Suprapubic skin (tissue), 4 donors: ENCODE measurements at regions not wholly inside any gene's neighbourhood (a gene's known extent, or its start where the extent isn't known, plus 50 kb on each side); places are given as distances from the start of the nearest gene placed in this dataset.

Experiments used
- POLR2A ChIP-seq, 2 donors: fragments of 450-650 bp; IDR thresholded peaks; one replicate each; pipeline ENCODE4 v1.6.1; 2017; ENCODE audit warnings: antibody characterized with exemption in 2 of 2, mild to moderate bottlenecking in 2 of 2, moderate library complexity in 2 of 2
- POLR2AphosphoS5 ChIP-seq, 3 donors: sonication (generic); formaldehyde crosslinking; IDR thresholded peaks; one replicate each; pipeline ENCODE4 v1.6.1; 2017; ENCODE audit warnings: antibody characterized with exemption in 3 of 3
- TF ChIP-seq, protein P1 (sequence below), 2 donors: fragments of 200-600 bp in 1 of 2; fragments of 450-650 bp in 1 of 2; sonication (generic) in 1 of 2; IDR thresholded peaks; one replicate each; pipeline ENCODE4 v1.5.1; 2016 to 2019; ENCODE audit warnings: antibody characterized with exemption in 2 of 2, mild to moderate bottlenecking in 1 of 2, moderate library complexity in 1 of 2

DNA sequence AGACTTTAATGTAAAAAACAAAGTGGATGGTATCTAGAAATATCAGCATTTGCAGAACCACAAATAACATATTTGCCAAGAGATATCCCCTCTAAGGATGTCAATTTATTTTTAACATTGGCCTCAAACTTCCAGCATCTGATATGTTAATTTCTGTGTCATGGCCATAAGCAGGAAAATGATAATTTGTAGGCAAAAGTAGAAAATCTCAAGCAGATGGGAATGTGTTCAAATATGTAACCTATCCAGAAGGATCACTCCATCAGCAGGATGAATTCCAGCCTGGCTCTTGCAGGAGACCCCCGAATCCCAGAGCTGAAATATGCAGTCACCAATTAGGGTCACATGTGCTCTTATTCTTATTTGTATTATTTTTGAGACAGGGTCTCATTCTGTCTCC lies 55.4 kb upstream of the PRKX start:
- TF ChIP-seq POLR2A (IDR thresholded peaks at IDR 0.05), result no peak
- TF ChIP-seq, protein P1, sequence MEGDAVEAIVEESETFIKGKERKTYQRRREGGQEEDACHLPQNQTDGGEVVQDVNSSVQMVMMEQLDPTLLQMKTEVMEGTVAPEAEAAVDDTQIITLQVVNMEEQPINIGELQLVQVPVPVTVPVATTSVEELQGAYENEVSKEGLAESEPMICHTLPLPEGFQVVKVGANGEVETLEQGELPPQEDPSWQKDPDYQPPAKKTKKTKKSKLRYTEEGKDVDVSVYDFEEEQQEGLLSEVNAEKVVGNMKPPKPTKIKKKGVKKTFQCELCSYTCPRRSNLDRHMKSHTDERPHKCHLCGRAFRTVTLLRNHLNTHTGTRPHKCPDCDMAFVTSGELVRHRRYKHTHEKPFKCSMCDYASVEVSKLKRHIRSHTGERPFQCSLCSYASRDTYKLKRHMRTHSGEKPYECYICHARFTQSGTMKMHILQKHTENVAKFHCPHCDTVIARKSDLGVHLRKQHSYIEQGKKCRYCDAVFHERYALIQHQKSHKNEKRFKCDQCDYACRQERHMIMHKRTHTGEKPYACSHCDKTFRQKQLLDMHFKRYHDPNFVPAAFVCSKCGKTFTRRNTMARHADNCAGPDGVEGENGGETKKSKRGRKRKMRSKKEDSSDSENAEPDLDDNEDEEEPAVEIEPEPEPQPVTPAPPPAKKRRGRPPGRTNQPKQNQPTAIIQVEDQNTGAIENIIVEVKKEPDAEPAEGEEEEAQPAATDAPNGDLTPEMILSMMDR (IDR thresholded peaks at IDR 0.05), result no peak
- no peak for TF ChIP-seq POLR2AphosphoS5 (IDR thresholded peaks at IDR 0.05)
